HEK293 (cell line): ENCODE measurements at regions not wholly inside any gene's neighbourhood (a gene's known extent, or its start where the extent isn't known, plus 50 kb on each side); places are given as distances from the start of the nearest gene placed in this dataset.

ENCODE experiments used
- CTCF ChIA-PET: fragments of 350-600 bp; formaldehyde crosslinking; extraction: SDS; loops from one replicate; lab custom pipeline; 2021; ENCODE audit warnings: antibody characterized with exemption; lab: Yijun Ruan, JAX
- POLR2A ChIA-PET: fragments of 300-600 bp; formaldehyde crosslinking; extraction: SDS; loops from one replicate; lab custom pipeline; 2020; ENCODE audit warnings: antibody characterized with exemption, inconsistent platforms; lab: Yijun Ruan, JAX
- H3K27ac ChIP-seq: fragments of 200-500 bp; sonication (Bioruptor generic); 2 replicates; pipeline ENCODE4 v1.5.1; 2014; ENCODE audit warnings: low read depth, low read length, control low read depth, inconsistent platforms; ENCODE audit errors: extremely low read depth
- H3K36me3 ChIP-seq, 2 experiments: fragments of 200-500 bp in 1 of 2; sonication (Bioruptor generic) in 1 of 2; 1 replicate in 1 of 2; 2 replicates in 1 of 2; pipeline ENCODE4 v1.5.1; 2014 to 2017; ENCODE audit warnings: inconsistent platforms in 2 of 2, low read length in 2 of 2; ENCODE audit not compliant: control insufficient read depth in 2 of 2, insufficient read depth in 1 of 2
- H3K4me1 ChIP-seq: fragments of 200-500 bp; sonication (Bioruptor generic); 2 replicates; pipeline ENCODE4 v1.5.1; 2014; ENCODE audit warnings: mild to moderate bottlenecking, low read length, inconsistent platforms; ENCODE audit not compliant: control insufficient read depth, insufficient read depth
- H3K4me3 ChIP-seq: 2 replicates; pipeline ENCODE4 v1.5.1; 2011; ENCODE audit warnings: low read depth, mild to moderate bottlenecking, control low read depth, low read length, moderate library complexity
- H3K9me3 ChIP-seq: fragments of 200-500 bp; sonication (Bioruptor generic); 2 replicates; pipeline ENCODE4 v1.5.1; 2014; ENCODE audit warnings: low read depth, low read length, inconsistent platforms; ENCODE audit not compliant: control insufficient read depth, insufficient read depth
- FEZF1 ChIP-seq: fragments of 450-650 bp; formaldehyde crosslinking; IDR thresholded peaks from 2 replicates; pipeline ENCODE4 v1.5.1; 2016; ENCODE audit warnings: missing biosample characterization, missing genetic modification characterization
- GFI1B ChIP-seq: fragments of 450-650 bp; formaldehyde crosslinking; IDR thresholded peaks from 2 replicates; pipeline ENCODE4 v1.5.1; 2016; ENCODE audit warnings: missing biosample characterization, missing genetic modification characterization
- IKZF3 ChIP-seq: fragments of 450-650 bp; IDR thresholded peaks from 2 replicates; pipeline ENCODE4 v1.5.0; 2018; ENCODE audit warnings: missing biosample characterization, mild to moderate bottlenecking, missing genetic modification characterization, moderate library complexity
- INSM2 ChIP-seq: fragments of 450-650 bp; formaldehyde crosslinking; IDR thresholded peaks from 2 replicates; pipeline ENCODE4 v1.5.1; 2016; ENCODE audit warnings: missing biosample characterization, missing genetic modification characterization
- KLF1 ChIP-seq: fragments of 450-650 bp; formaldehyde crosslinking; IDR thresholded peaks from 2 replicates; pipeline ENCODE4 v1.5.1; 2016; ENCODE audit warnings: missing biosample characterization, missing genetic modification characterization
- MZF1 ChIP-seq: fragments of 450-650 bp; formaldehyde crosslinking; IDR thresholded peaks from 2 replicates; pipeline ENCODE4 v1.5.1; 2017; ENCODE audit warnings: missing biosample characterization, missing genetic modification characterization, borderline replicate concordance
- OSR2 ChIP-seq: fragments of 450-650 bp; formaldehyde crosslinking; IDR thresholded peaks from 2 replicates; pipeline ENCODE4 v1.5.1; 2016; ENCODE audit warnings: missing biosample characterization, missing genetic modification characterization
- WT1 ChIP-seq: fragments of 450-650 bp; formaldehyde crosslinking; IDR thresholded peaks from 2 replicates; pipeline ENCODE4 v1.5.1; 2016; ENCODE audit warnings: missing biosample characterization, missing genetic modification characterization
- ZBTB17 ChIP-seq: fragments of 450-650 bp; formaldehyde crosslinking; IDR thresholded peaks from 2 replicates; pipeline ENCODE4 v1.5.1; 2016; ENCODE audit warnings: missing biosample characterization, missing genetic modification characterization
- ZFP41 ChIP-seq: fragments of 450-650 bp; formaldehyde crosslinking; IDR thresholded peaks from 2 replicates; pipeline ENCODE4 v1.5.1; 2016; ENCODE audit warnings: missing biosample characterization, missing genetic modification characterization, borderline replicate concordance
- ZNF19 ChIP-seq: fragments of 450-650 bp; formaldehyde crosslinking; IDR thresholded peaks from 2 replicates; pipeline ENCODE4; 2016; ENCODE audit warnings: missing biosample characterization, missing genetic modification characterization, low read depth
- ZNF292 ChIP-seq: fragments of 450-650 bp; formaldehyde crosslinking; IDR thresholded peaks from 2 replicates; pipeline ENCODE4 v1.5.1; 2016; ENCODE audit warnings: low read depth, missing biosample characterization, missing genetic modification characterization, borderline replicate concordance
- ZNF302 ChIP-seq: fragments of 450-650 bp; formaldehyde crosslinking; IDR thresholded peaks from 2 replicates; pipeline ENCODE4 v1.5.1; 2016; ENCODE audit warnings: missing biosample characterization, missing genetic modification characterization, low read depth
- ZNF501 ChIP-seq: fragments of 450-650 bp; formaldehyde crosslinking; IDR thresholded peaks from 2 replicates; pipeline ENCODE4 v1.5.1; 2016; ENCODE audit warnings: missing biosample characterization, missing genetic modification characterization
- ZNF514 ChIP-seq: fragments of 450-650 bp; formaldehyde crosslinking; IDR thresholded peaks from 2 replicates; pipeline ENCODE4 v1.5.1; 2016; ENCODE audit warnings: missing biosample characterization, missing genetic modification characterization
- ZNF585B ChIP-seq: fragments of 450-650 bp; formaldehyde crosslinking; IDR thresholded peaks from 2 replicates; pipeline ENCODE4 v1.5.1; 2016; ENCODE audit warnings: missing biosample characterization, missing genetic modification characterization
- ZNF660 ChIP-seq: fragments of 450-650 bp; IDR thresholded peaks from 2 replicates; pipeline ENCODE4 v1.5.1; 2018; ENCODE audit warnings: missing biosample characterization, mild to moderate bottlenecking, missing genetic modification characterization
- ZNF791 ChIP-seq: fragments of 450-650 bp; formaldehyde crosslinking; IDR thresholded peaks from 2 replicates; pipeline ENCODE4 v1.5.1; 2016; ENCODE audit warnings: missing biosample characterization, missing genetic modification characterization
- ZNF792 ChIP-seq: fragments of 450-650 bp; formaldehyde crosslinking; IDR thresholded peaks from 2 replicates; pipeline ENCODE4 v1.5.1; 2016; ENCODE audit warnings: missing biosample characterization, missing genetic modification characterization
- ZNF843 ChIP-seq: fragments of 450-650 bp; formaldehyde crosslinking; IDR thresholded peaks from 2 replicates; pipeline ENCODE4 v1.5.1; 2016; ENCODE audit warnings: missing biosample characterization, missing genetic modification characterization
- TF ChIP-seq, protein P1 (sequence below): fragments of 450-650 bp; formaldehyde crosslinking; IDR thresholded peaks from 2 replicates; pipeline ENCODE4 v1.5.1; 2016; ENCODE audit warnings: missing biosample characterization, missing genetic modification characterization
- TF ChIP-seq, protein P2 (sequence below): fragments of 450-650 bp; formaldehyde crosslinking; IDR thresholded peaks from 2 replicates; pipeline ENCODE4 v1.5.1; 2016; ENCODE audit warnings: missing biosample characterization, missing genetic modification characterization
- TF ChIP-seq, protein P3 (sequence below): fragments of 450-650 bp; formaldehyde crosslinking; conservative IDR thresholded peaks from 2 replicates; pipeline ENCODE4 v1.5.1; 2016; ENCODE audit warnings: low read depth, missing biosample characterization, missing genetic modification characterization
- TF ChIP-seq, protein P4 (sequence below): fragments of 450-650 bp; formaldehyde crosslinking; IDR thresholded peaks from 2 replicates; pipeline ENCODE4 v1.5.1; 2016; ENCODE audit warnings: missing biosample characterization, missing genetic modification characterization, low read depth

GRCh38 chr3:117885011-117885441 lies 1149.6 kb downstream of the IGSF11 start:
- TF ChIP-seq FEZF1 (tag by site-specific recombination), result peak; percentile 73
- TF ChIP-seq OSR2 (tag by site-specific recombination), result no peak
- TF ChIP-seq, protein P1, sequence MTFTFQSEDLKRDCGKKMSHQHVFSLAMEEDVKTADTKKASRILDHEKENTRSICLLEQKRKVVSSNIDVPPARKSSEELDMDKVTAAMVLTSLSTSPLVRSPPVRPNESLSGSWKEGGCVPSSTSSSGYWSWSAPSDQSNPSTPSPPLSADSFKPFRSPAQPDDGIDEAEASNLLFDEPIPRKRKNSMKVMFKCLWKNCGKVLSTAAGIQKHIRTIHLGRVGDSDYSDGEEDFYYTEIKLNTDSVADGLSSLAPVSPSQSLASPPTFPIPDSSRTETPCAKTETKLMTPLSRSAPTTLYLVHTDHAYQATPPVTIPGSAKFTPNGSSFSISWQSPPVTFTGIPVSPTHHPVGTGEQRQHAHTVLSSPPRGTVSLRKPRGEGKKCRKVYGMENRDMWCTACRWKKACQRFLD, result no peak
- no peak for TF ChIP-seq ZNF302
- TF ChIP-seq ZNF843 (tag by site-specific recombination), result 0 out of 2 replicates have a peak, but pooled peaks have one; percentile 41
- TF ChIP-seq ZNF791 (tag by site-specific recombination), result no peak
- no peak for TF ChIP-seq MZF1
- Histone ChIP-seq H3K36me3 (no peaks in the 10 kb centered on the region), H3K27ac (peak overlapping the region; percentile 37), H3K4me1 (0 out of 2 replicates have a peak, but pooled peaks cover 5% of the 10 kb centered on the region), H3K4me3 (no peak overlapping the region), H3K9me3 (no peaks in the 10 kb centered on the region)
- ChIA-PET CTCF (interaction anchor here (0.6 kb wide), 1 partner anchor 49 kb away, joined by 3 read pairs; no protein-coding TSS in a partner anchor), POLR2A (no interaction called here)

DNA sequence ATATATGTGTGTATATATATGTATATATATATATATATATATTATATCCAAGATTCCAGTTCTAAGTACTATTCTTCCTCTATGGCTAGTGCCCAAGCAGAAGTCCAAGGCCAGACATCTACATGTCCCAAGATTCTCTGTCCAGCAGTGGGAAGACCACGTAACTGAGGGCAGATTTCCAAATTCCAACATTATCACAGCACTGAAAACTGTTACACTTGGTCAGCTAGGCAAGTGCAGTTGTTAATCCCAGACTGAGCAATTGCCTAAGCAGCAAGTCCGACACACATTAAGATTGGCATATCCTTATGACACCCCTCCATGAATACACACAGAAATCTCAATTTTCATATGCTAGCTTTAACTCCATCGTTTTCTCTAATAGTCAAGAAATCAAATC lies 1148.5 kb downstream of the IGSF11 start:
- ChIA-PET CTCF (interaction anchor here (0.5 kb wide), 1 partner anchor 28 kb away, joined by 3 read pairs; no protein-coding TSS in a partner anchor), POLR2A (no interaction called here)
- TF ChIP-seq, protein P2, sequence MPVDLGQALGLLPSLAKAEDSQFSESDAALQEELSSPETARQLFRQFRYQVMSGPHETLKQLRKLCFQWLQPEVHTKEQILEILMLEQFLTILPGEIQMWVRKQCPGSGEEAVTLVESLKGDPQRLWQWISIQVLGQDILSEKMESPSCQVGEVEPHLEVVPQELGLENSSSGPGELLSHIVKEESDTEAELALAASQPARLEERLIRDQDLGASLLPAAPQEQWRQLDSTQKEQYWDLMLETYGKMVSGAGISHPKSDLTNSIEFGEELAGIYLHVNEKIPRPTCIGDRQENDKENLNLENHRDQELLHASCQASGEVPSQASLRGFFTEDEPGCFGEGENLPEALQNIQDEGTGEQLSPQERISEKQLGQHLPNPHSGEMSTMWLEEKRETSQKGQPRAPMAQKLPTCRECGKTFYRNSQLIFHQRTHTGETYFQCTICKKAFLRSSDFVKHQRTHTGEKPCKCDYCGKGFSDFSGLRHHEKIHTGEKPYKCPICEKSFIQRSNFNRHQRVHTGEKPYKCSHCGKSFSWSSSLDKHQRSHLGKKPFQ (tag by site-specific recombination), result no peak
- TF ChIP-seq INSM2 (tag by site-specific recombination), result no peak
- TF ChIP-seq GFI1B (tag by site-specific recombination), result no peak
- TF ChIP-seq, protein P3, sequence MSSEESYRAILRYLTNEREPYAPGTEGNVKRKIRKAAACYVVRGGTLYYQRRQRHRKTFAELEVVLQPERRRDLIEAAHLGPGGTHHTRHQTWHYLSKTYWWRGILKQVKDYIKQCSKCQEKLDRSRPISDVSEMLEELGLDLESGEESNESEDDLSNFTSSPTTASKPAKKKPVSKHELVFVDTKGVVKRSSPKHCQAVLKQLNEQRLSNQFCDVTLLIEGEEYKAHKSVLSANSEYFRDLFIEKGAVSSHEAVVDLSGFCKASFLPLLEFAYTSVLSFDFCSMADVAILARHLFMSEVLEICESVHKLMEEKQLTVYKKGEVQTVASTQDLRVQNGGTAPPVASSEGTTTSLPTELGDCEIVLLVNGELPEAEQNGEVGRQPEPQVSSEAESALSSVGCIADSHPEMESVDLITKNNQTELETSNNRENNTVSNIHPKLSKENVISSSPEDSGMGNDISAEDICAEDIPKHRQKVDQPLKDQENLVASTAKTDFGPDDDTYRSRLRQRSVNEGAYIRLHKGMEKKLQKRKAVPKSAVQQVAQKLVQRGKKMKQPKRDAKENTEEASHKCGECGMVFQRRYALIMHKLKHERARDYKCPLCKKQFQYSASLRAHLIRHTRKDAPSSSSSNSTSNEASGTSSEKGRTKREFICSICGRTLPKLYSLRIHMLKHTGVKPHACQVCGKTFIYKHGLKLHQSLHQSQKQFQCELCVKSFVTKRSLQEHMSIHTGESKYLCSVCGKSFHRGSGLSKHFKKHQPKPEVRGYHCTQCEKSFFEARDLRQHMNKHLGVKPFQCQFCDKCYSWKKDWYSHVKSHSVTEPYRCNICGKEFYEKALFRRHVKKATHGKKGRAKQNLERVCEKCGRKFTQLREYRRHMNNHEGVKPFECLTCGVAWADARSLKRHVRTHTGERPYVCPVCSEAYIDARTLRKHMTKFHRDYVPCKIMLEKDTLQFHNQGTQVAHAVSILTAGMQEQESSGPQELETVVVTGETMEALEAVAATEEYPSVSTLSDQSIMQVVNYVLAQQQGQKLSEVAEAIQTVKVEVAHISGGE (tag by site-specific recombination), result no peak
- no peak for TF ChIP-seq ZNF585B (tag by site-specific recombination)
- TF ChIP-seq, protein P4, sequence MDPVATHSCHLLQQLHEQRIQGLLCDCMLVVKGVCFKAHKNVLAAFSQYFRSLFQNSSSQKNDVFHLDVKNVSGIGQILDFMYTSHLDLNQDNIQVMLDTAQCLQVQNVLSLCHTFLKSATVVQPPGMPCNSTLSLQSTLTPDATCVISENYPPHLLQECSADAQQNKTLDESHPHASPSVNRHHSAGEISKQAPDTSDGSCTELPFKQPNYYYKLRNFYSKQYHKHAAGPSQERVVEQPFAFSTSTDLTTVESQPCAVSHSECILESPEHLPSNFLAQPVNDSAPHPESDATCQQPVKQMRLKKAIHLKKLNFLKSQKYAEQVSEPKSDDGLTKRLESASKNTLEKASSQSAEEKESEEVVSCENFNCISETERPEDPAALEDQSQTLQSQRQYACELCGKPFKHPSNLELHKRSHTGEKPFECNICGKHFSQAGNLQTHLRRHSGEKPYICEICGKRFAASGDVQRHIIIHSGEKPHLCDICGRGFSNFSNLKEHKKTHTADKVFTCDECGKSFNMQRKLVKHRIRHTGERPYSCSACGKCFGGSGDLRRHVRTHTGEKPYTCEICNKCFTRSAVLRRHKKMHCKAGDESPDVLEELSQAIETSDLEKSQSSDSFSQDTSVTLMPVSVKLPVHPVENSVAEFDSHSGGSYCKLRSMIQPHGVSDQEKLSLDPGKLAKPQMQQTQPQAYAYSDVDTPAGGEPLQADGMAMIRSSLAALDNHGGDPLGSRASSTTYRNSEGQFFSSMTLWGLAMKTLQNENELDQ, result no peak
- TF ChIP-seq ZNF501 (tag by site-specific recombination), result no peak
- no peak for TF ChIP-seq ZNF292 (tag by site-specific recombination)
- no peak for TF ChIP-seq WT1 (tag by site-specific recombination)
- TF ChIP-seq IKZF3 (tag by site-specific recombination), result no peak
- TF ChIP-seq ZFP41 (tag by site-specific recombination), result no peak
- no peak for TF ChIP-seq KLF1 (tag by site-specific recombination)
- TF ChIP-seq ZNF792, result no peak
- TF ChIP-seq ZNF514, result no peak
- TF ChIP-seq ZBTB17 (tag by site-specific recombination), result no peak
- no peak for TF ChIP-seq ZNF660 (tag by site-specific recombination)
- no peak for TF ChIP-seq ZNF19 (tag by site-specific recombination)
- Histone ChIP-seq H3K4me1 (0 out of 2 replicates have a peak, but pooled peaks cover 5% of the 10 kb centered on the region), H3K9me3 (no peaks in the 10 kb centered on the region), H3K27ac (no peak overlapping the region), H3K4me3 (no peak overlapping the region), H3K36me3 (no peaks in the 10 kb centered on the region)
